ENCODE measurements at regions not wholly inside any gene's neighbourhood (a gene's known extent, or its start where the extent isn't known, plus 50 kb on each side); places are given as distances from the start of the nearest gene placed in this dataset.

DNA sequence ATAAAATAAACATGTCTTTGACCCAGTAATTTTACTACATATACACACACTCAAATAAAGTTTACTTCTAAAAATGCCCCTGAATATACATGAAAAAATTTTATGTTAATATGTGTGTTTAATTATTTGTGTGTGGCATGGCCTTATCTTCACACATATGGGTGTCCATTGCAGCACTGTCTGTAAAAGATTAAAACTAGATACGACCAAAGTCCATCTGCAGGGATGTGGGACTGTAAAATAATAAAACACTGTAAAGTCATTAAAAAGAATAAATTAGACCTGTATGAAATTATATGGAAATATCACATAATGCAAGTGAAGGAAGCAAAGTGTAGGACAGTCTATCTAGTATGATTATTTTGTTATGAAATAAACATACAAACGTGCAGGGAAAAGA is 337.3 kb downstream of the RND3 start:
- no peak overlapping the region for H3K4me3 ChIP-seq (ENCODE audit: insufficient read depth, low read length)
- peaks cover 3% of the 10 kb centered on the region for H3K4me1 ChIP-seq (ENCODE audit: insufficient read depth, low read length)
- no peaks in the 10 kb centered on the region for H3K36me3 ChIP-seq (ENCODE audit: insufficient read depth, low read length)
- peaks cover 1% of the 10 kb centered on the region for H3K9me3 ChIP-seq (ENCODE audit: low read depth, low read length)
- TF ChIP-seq, protein P1, sequence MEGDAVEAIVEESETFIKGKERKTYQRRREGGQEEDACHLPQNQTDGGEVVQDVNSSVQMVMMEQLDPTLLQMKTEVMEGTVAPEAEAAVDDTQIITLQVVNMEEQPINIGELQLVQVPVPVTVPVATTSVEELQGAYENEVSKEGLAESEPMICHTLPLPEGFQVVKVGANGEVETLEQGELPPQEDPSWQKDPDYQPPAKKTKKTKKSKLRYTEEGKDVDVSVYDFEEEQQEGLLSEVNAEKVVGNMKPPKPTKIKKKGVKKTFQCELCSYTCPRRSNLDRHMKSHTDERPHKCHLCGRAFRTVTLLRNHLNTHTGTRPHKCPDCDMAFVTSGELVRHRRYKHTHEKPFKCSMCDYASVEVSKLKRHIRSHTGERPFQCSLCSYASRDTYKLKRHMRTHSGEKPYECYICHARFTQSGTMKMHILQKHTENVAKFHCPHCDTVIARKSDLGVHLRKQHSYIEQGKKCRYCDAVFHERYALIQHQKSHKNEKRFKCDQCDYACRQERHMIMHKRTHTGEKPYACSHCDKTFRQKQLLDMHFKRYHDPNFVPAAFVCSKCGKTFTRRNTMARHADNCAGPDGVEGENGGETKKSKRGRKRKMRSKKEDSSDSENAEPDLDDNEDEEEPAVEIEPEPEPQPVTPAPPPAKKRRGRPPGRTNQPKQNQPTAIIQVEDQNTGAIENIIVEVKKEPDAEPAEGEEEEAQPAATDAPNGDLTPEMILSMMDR (IDR thresholded peaks at IDR 0.05; ENCODE audit: extremely low read depth, low read depth, low read length) = no peak
- no peaks in the 10 kb centered on the region for H3K27me3 ChIP-seq (ENCODE audit: insufficient read depth, low read length)
- no peak overlapping the region for H3K27ac ChIP-seq (ENCODE audit: low read depth, low read length)
- H4K20me1 ChIP-seq (ENCODE audit: insufficient read depth, low read length) = no peaks in the 10 kb centered on the region
- DNase-seq (ENCODE audit: insufficient read length, low spot score, missing footprints) = no peak
- no peaks in the 10 kb centered on the region for H3K79me2 ChIP-seq (ENCODE audit: insufficient read depth, low read length)
- H3K4me2 ChIP-seq (ENCODE audit: insufficient read depth, low read length) = no peak overlapping the region
- no peak overlapping the region for H2AFZ ChIP-seq (ENCODE audit: low read length)

DNA sequence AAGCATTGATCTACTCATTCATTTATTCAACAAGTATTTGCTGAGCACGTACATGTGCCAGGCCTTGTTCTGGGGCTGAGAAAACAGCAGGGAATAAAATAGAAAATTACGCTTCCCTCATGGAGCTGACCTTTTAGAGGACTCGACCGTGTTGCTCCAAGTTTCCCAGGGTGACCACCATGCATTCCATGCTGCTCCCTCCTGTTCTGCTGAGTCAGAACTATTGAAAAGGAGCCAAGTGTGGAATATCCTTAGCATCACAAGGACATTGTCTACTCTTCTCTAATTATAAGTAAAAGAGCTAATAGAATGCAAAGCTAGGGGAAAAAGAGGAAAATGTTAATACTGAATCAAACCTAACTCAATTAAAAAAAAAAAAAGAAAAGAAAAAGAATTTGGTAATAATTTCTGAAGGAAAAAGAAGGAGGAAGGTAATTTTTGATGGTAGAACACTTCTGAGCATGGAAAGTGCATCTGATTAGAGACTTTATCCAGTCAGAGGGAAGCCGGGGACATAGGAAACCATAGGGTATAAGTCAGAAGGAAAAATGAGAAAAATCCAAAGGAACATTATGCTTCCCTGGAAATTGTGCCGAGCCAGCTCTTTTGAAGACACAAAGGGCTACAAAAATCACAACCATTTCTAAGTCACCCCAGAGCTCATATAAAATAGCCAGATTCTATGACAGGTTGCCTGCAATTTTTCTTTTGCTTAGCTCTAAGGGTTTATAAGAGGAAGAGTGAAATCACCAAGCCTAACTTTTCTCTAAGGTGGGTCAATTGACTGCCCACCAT is 339.4 kb downstream of the RND3 start:
- DNase-seq (ENCODE audit: insufficient read length, low spot score, missing footprints) = no peak
- Histone ChIP-seq H3K27ac (ENCODE audit: low read depth, low read length) (no peak overlapping the region), H3K9me3 (ENCODE audit: low read depth, low read length) (peaks cover 1% of the 10 kb centered on the region), H3K4me2 (ENCODE audit: insufficient read depth, low read length) (no peak overlapping the region), H3K4me1 (ENCODE audit: insufficient read depth, low read length) (peaks cover 21% of the 10 kb centered on the region), H4K20me1 (ENCODE audit: insufficient read depth, low read length) (no peaks in the 10 kb centered on the region), H3K27me3 (ENCODE audit: insufficient read depth, low read length) (no peaks in the 10 kb centered on the region), H3K79me2 (ENCODE audit: insufficient read depth, low read length) (no peaks in the 10 kb centered on the region), H3K36me3 (ENCODE audit: insufficient read depth, low read length) (no peaks in the 10 kb centered on the region), H2AFZ (ENCODE audit: low read length) (no peak overlapping the region), H3K4me3 (ENCODE audit: insufficient read depth, low read length) (no peak overlapping the region)
- TF ChIP-seq, protein P1 (IDR thresholded peaks at IDR 0.05; ENCODE audit: extremely low read depth, low read depth, low read length) = no peak

DNA sequence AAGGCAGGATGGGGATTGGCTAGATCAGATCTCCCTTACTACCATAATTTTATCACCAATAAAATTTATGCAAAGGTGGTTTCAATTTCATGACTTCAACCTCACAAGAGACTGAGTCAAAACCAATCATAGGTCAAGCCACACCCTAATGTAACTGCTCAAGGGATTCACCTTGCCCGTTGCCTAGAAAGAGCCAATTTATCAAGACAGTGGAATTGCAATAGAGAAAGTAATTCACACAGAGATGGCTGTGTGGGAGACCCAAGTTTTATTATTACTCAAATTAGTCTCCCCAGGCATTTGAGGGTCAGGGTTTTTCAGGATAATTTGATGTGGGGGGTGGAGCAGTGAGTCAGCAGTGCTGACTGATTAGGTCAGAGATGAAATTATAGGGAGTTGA is 340.6 kb downstream of the RND3 start:
- peaks cover 1% of the 10 kb centered on the region for H3K9me3 ChIP-seq (ENCODE audit: low read depth, low read length)
- H3K27ac ChIP-seq (ENCODE audit: low read depth, low read length) = no peak overlapping the region
- TF ChIP-seq, protein P1 (IDR thresholded peaks at IDR 0.05; ENCODE audit: extremely low read depth, low read depth, low read length) = no peak
- H3K4me3 ChIP-seq (ENCODE audit: insufficient read depth, low read length) = no peak overlapping the region
- H3K27me3 ChIP-seq (ENCODE audit: insufficient read depth, low read length) = no peaks in the 10 kb centered on the region
- H3K4me2 ChIP-seq (ENCODE audit: insufficient read depth, low read length) = no peak overlapping the region
- H3K79me2 ChIP-seq (ENCODE audit: insufficient read depth, low read length) = no peaks in the 10 kb centered on the region
- peaks cover 33% of the 10 kb centered on the region for H3K4me1 ChIP-seq (ENCODE audit: insufficient read depth, low read length)
- H2AFZ ChIP-seq (ENCODE audit: low read length) = no peak overlapping the region
- no peak for DNase-seq (ENCODE audit: insufficient read length, low spot score, missing footprints)
- H3K36me3 ChIP-seq (ENCODE audit: insufficient read depth, low read length) = no peaks in the 10 kb centered on the region
- H4K20me1 ChIP-seq (ENCODE audit: insufficient read depth, low read length) = no peaks in the 10 kb centered on the region

DNA sequence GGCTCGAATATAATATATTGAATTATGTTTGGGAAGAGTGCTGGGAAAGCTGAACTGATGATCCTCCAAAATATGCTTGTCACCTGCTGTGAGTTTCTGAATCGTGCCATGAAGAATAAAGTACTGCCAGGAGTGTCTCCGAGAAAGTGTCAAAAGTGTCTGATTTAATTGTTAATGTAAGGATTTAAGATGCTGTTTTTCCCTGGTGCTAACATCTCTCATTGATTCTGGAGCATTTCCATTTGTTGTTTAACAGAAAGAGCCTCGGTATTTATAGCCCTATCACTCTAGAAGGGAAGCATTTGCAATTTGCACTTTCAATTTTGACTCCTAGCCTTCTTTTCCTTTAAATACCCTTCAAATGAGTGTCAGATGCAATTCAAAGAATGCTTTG is 342.2 kb downstream of the RND3 start:
- no peaks in the 10 kb centered on the region for H3K79me2 ChIP-seq (ENCODE audit: insufficient read depth, low read length)
- no peak overlapping the region for H3K4me2 ChIP-seq (ENCODE audit: insufficient read depth, low read length)
- no peak overlapping the region for H3K4me3 ChIP-seq (ENCODE audit: insufficient read depth, low read length)
- no peaks in the 10 kb centered on the region for H3K27me3 ChIP-seq (ENCODE audit: insufficient read depth, low read length)
- peaks cover 1% of the 10 kb centered on the region for H3K9me3 ChIP-seq (ENCODE audit: low read depth, low read length)
- no peak for DNase-seq (ENCODE audit: insufficient read length, low spot score, missing footprints)
- no peaks in the 10 kb centered on the region for H3K36me3 ChIP-seq (ENCODE audit: insufficient read depth, low read length)
- H2AFZ ChIP-seq (ENCODE audit: low read length) = no peak overlapping the region
- H3K4me1 ChIP-seq (ENCODE audit: insufficient read depth, low read length) = peaks cover 44% of the 10 kb centered on the region
- TF ChIP-seq, protein P1 (IDR thresholded peaks at IDR 0.05; ENCODE audit: extremely low read depth, low read depth, low read length) = no peak
- peak overlapping the region; percentile 12 for H3K27ac ChIP-seq (ENCODE audit: low read depth, low read length)
- H4K20me1 ChIP-seq (ENCODE audit: insufficient read depth, low read length) = no peaks in the 10 kb centered on the region

All from osteoblast (primary cell).